Activated CD8-positive, alpha-beta memory T cell treated with anti-CD3 and anti-CD28 coated beads for 4 hours (primary cell): ENCODE measurements at regions not wholly inside any gene's neighbourhood (a gene's known extent, or its start where the extent isn't known, plus 50 kb on each side); places are given as distances from the start of the nearest gene placed in this dataset.
"Not testable (repeated sequence)": the region's sequence is repeated elsewhere in the genome, so short reads cannot be mapped to it uniquely, and the experiment has no call there.

ENCODE experiments used
- DNase-seq, 2 donors: peaks; one replicate each; pipeline ENCODE4 v3.0.0-alpha.2; 2020; ENCODE audit warnings: low read depth in 2 of 2

DNA sequence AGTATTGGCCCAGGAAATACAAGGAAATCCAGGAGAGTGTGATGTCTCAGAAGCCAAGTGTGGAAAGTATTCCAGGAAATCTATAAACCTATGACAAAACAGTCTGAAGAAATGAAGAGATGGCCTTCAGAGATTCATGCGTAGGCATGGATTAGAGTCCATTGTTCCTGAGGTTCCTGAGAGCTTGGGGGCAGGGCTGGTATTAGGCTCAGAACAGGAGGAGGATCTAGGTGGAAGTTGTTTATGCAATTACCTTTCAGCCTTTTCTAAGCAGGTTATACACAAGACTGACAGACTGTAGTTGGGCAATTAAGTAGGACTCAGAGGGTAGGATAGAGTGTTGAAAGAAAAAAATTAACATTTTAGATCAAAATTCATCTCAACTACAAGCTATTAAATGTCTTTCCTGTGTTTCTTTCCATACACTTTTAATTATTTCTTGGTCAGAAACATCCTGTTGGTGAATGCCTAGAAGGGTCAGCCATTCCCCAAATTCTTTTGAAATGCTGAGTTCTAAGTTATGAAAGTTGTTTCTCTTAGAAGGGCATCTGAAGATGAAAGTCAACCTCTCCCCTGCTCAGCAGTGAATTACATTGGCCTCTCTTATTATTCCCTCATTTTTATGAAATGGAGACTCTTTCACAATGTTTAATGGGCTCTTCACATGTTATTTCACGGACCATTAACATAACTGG lies 201.2 kb upstream of the MYLIP start:
- DNase-seq = no peak

- no peak for DNase-seq
Measured at GRCh38 chr6:15926256-15926655, 202.6 kb upstream of the MYLIP start.

- DNase-seq = no peak
Measured at GRCh38 chr6:15924893-15925292, 204.0 kb upstream of the MYLIP start.

- no peak for DNase-seq
Measured at GRCh38 chr6:15922510-15923250, 206.2 kb upstream of the MYLIP start.

DNA sequence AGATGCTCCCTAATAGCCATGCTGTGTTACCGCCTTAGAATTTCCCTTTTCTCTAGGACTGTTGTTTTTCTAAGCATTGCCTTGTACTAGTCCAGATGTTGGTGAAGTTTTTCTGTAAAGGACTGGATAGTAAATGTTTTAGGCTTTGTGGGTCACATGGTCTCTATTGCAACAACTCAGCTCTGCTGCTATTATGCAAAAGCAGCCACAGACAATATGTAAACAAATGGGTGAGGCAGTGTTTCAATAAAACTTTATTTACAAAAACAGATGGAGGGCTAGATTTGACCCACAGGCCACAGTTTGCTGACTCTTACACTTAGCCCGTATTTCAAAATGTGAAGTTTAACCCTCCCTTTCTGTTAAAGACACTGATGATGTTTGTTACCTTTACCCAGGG lies 207.6 kb upstream of the MYLIP start:
- DNase-seq = no peak

GRCh38 chr6:15916581-15916980 lies 212.3 kb upstream of the MYLIP start:
- DNase-seq = no peak

- no peak for DNase-seq
Measured at GRCh38 chr6:15915508-15916178, 213.2 kb upstream of the MYLIP start.

- DNase-seq = no peak
Measured at GRCh38 chr6:15914553-15914952, 214.3 kb upstream of the MYLIP start.

- no peak for DNase-seq
Measured at GRCh38 chr6:15913573-15913972, 215.3 kb upstream of the MYLIP start.

- no peak for DNase-seq
Measured at GRCh38 chr6:15912505-15913400, 216.1 kb upstream of the MYLIP start.

- DNase-seq = no peak
Measured at GRCh38 chr6:15911753-15912504, 217.0 kb upstream of the MYLIP start.

DNA sequence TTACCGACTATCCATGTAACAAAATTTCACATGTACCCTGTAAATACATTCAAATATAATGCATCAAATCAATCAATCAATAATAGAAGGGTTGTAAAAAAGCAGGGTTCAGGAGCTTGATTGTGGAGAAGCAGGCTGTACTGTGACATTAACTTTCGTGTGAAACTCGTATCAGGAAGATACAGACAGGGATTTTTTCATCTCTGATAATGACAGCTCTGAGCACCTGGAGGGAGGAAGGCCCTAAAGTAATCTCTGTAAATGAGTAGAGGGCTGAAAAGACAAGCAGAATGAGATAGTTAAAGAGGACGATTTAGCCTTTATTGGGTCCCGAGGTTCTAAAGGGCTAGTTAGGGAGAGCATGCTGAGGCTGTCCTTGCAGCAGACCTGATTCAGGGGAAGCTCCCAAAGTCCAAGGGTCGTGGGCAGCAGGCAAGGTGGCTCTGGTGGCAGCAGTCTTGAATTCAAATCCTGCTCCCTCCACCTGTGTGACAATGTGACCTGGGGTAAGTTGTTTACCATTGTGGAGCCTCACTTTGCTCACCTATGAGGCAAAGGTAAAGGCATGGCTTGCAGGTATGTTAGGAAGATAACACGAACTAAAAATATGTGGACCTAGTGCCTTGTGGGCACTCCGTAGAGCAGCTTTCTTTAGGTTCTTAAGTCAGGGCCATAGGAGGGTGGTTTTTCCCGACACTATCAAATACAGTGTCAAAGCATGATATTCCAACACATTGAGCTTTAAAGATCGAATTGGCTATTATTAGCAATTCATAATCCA lies 219.4 kb upstream of the MYLIP start:
- DNase-seq = no peak

DNA sequence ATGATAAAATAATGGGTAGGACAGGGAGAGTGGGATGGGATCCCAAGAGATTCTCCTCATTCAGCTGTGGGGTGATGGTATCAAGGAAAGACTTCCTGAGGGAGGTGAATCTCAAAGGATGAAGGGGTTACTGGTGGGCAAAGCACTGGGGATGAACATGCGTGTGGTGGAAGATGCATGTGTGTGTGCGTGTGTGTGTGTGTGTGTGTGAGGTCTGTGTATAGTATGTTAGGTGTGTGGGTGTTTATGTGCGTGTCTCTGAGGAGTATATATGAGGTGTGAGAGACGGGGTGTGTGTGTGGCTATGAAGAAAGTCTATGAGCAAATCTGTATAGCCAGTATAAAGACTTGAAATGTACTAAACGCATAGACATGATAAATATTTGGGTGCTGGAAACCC lies 220.0 kb upstream of the MYLIP start:
- no peak for DNase-seq

- no peak for DNase-seq
Measured at GRCh38 chr6:15907914-15908518, 220.9 kb upstream of the MYLIP start.

GRCh38 chr6:15907220-15907913 lies 221.5 kb upstream of the MYLIP start:
- DNase-seq = not testable (repeated sequence)

- no peak for DNase-seq
Measured at GRCh38 chr6:15906420-15907016, 222.4 kb upstream of the MYLIP start.

GRCh38 chr6:15905488-15906419 lies 223.1 kb upstream of the MYLIP start:
- DNase-seq = no peak
